ENCODE measurements at regions not wholly inside any gene's neighbourhood (a gene's known extent, or its start where the extent isn't known, plus 50 kb on each side); places are given as distances from the start of the nearest gene placed in this dataset.

DNA sequence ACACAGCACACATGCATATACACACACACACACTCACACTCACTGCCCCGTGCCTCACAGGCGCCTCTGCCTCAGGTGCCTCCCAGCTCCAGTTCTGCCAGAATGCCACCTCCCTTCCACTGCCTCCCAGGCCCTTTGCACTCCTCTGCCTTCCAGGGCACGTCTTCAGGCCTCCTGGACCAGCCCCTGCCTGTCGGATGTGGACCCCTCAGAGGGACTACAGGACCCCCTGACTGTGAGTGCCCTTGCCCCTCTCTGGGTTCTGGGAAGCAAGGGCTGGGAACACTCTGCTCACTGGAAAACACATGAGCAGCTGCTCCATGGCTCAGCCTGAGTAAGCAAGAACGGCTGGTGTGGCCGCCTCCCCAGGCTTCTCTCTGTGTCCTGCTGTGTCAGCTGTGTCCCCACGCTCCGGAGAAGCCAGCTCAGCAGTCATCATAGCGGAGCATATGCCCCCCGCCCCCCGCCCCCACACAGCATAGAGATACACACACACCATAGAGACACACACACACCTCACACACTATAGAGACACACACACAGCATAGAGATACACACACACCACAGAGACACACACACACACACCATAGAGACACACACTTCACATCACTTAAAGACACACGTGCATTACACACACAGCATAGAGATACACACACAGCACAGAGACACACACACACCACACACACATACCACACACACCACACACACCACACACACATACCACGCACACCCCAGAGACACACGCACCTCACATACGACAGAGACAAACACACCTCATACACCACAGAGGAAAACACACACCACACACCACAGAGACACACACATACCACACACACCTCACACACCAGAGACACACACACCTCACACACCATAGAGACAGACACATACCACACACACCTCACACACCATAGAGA lies 271.3 kb downstream of the CYRIA start:
- intact Hi-C loops (cut with micrococcal nuclease) = no loop called here
- CTCF ChIA-PET = no interaction called here
- Mint-ChIP-seq H3K9me3 (no peaks in the 10 kb centered on the region), H3K36me3 (ENCODE audit: low read depth) (no peaks in the 10 kb centered on the region), H3K4me1 (no peaks in the 10 kb centered on the region), H3K4me3 (no peak overlapping the region), H3K27ac (no peak overlapping the region), H3K27me3 (no peaks in the 10 kb centered on the region)
- TF ChIP-seq, protein P1, sequence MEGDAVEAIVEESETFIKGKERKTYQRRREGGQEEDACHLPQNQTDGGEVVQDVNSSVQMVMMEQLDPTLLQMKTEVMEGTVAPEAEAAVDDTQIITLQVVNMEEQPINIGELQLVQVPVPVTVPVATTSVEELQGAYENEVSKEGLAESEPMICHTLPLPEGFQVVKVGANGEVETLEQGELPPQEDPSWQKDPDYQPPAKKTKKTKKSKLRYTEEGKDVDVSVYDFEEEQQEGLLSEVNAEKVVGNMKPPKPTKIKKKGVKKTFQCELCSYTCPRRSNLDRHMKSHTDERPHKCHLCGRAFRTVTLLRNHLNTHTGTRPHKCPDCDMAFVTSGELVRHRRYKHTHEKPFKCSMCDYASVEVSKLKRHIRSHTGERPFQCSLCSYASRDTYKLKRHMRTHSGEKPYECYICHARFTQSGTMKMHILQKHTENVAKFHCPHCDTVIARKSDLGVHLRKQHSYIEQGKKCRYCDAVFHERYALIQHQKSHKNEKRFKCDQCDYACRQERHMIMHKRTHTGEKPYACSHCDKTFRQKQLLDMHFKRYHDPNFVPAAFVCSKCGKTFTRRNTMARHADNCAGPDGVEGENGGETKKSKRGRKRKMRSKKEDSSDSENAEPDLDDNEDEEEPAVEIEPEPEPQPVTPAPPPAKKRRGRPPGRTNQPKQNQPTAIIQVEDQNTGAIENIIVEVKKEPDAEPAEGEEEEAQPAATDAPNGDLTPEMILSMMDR (IDR thresholded peaks at IDR 0.05) = no peak
- POLR2A ChIA-PET = no interaction called here
- ATAC-seq (ENCODE audit: low read depth) (no peak), DNase-seq (no peak)

DNA sequence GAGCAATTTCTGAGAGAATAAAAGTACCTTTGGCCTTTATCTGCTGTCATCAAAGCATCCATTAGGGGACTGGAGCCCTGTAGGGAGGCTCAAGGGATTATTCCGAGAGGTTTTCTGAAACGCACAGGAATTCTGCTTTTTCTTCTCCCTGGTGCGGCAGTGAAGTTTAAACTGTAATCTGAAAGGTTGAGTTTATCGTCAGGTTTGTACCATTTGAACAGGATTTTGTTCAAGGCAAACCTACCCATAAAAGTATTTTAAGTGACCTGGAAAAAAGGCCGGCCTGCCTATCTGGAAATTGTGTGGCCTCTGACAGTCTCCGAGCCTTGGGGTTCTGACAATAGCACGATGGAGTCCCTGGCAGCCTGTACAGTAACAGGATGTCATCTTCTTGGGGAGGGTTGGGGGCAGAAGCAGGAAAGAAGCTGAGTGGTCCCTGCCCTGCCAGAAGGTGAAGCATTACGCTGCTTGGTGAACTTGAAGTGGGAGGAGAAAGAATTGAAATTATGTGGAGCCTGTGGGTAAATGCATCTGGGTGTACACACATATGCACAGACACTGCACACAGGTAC lies 272.0 kb downstream of the CYRIA start:
- ChIA-PET CTCF (no interaction called here), POLR2A (no interaction called here)
- intact Hi-C loops (cut with micrococcal nuclease) = no loop called here
- H3K36me3 Mint-ChIP-seq (ENCODE audit: low read depth) = no peaks in the 10 kb centered on the region
- no peaks in the 10 kb centered on the region for H3K9me3 Mint-ChIP-seq
- no peak overlapping the region for H3K27ac Mint-ChIP-seq
- H3K4me1 Mint-ChIP-seq = no peaks in the 10 kb centered on the region
- H3K27me3 Mint-ChIP-seq = no peaks in the 10 kb centered on the region
- TF ChIP-seq, protein P1 (IDR thresholded peaks at IDR 0.05) = no peak
- no peak for DNase-seq
- ATAC-seq (ENCODE audit: low read depth) = no peak
- no peak overlapping the region for H3K4me3 Mint-ChIP-seq

DNA sequence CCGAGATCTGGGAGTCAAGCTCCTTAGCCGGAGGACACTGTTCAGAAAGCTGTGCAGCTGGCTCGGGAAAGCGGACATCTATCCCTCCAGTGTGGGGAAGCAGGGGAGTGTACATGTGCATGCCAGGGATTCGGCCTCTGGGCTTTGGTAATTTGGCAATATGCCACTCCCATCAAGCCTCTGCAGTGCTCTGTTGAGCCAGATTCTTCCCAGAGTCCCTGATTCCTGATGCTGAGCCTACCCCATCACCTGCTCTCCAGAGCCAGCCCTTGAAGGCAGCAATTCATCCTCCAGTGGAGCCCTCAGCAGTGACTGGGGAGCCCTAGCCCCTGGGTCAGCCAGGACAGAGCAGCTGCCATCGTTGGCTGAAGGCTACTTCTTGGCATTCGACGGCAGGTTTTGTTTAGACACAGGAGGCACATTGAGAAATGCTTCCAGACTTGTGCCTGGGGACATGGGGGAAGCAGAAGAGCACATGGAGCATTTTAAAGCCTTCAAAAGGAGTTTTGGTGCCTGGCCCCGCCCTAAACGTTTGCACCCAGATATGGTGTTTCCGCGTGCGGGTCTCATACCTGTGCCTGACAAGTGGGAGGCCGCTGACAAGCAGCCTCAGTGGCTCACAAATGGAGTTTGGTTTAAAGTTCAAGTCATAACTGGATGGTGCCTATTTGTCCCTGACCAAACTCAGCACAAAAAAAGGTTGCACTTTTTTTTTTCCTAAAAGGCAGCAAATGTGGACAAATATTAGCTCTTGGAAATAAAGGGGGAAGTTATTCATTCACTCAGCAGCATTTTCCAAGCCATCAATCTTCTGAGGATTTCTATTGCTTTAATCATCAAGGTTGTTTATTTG lies 272.8 kb downstream of the CYRIA start:
- intact Hi-C loops (cut with micrococcal nuclease) = no loop called here
- TF ChIP-seq, protein P1 (IDR thresholded peaks at IDR 0.05) = no peak
- Mint-ChIP-seq H3K36me3 (ENCODE audit: low read depth) (no peaks in the 10 kb centered on the region), H3K4me3 (no peak overlapping the region), H3K27ac (no peak overlapping the region), H3K9me3 (no peaks in the 10 kb centered on the region), H3K27me3 (no peaks in the 10 kb centered on the region), H3K4me1 (no peaks in the 10 kb centered on the region)
- ATAC-seq (ENCODE audit: low read depth) = no peak
- ChIA-PET POLR2A (no interaction called here), CTCF (no interaction called here)
- DNase-seq = no peak

DNA sequence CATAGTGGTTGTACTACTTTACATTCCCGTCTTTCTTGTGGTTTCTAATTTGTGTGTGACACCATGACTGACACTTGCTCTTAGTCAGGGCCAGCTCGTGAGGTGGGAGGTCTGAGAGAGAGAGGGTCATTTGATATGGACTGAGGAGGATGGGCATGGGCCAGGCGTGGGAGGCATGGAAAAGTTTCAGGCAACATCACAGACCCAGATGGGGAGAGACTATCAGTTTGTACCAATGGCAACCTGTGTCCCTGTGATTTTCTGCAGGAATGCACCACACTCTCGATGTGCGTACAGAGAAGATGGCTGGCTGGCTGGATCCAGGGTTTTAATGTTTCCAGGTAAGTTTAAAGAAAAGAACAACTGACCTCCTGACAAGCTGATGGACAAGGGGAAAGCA lies 273.6 kb downstream of the CYRIA start:
- no peaks in the 10 kb centered on the region for H3K36me3 Mint-ChIP-seq (ENCODE audit: low read depth)
- peaks cover under 1% of the 10 kb centered on the region for H3K27me3 Mint-ChIP-seq
- DNase-seq (no peak), ATAC-seq (ENCODE audit: low read depth) (no peak)
- TF ChIP-seq, protein P1 (IDR thresholded peaks at IDR 0.05) = no peak
- H3K27ac Mint-ChIP-seq = no peak overlapping the region
- no peak overlapping the region for H3K4me3 Mint-ChIP-seq
- POLR2A ChIA-PET = no interaction called here
- H3K4me1 Mint-ChIP-seq = no peaks in the 10 kb centered on the region
- intact Hi-C loops (cut with micrococcal nuclease) = no loop called here
- CTCF ChIA-PET = no interaction called here
- no peaks in the 10 kb centered on the region for H3K9me3 Mint-ChIP-seq

DNA sequence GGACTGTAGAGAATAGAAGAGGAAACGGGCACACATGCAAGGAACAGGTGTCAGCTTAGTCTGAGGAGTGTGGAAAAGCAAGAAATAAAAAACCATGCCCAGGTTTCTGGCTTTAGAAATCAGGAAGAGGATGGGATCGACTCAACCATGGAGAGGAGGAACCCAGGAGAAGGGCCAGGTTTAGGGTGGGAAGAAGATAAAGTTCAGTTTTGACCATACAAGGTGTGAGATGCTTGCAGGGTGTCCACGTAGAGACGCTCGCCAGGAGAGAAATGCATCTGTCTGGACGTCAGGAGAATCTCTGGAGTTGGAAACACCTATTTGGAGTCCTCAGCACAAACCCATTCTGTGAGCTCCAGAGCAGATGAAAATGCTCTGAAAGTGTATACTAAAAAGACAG lies 275.1 kb downstream of the CYRIA start:
- Mint-ChIP-seq H3K9me3 (no peaks in the 10 kb centered on the region), H3K36me3 (ENCODE audit: low read depth) (no peaks in the 10 kb centered on the region), H3K4me3 (no peak overlapping the region), H3K4me1 (no peaks in the 10 kb centered on the region), H3K27me3 (peaks cover 3% of the 10 kb centered on the region), H3K27ac (no peak overlapping the region)
- DNase-seq = no peak
- POLR2A ChIA-PET = no interaction called here
- intact Hi-C loops (cut with micrococcal nuclease) = no loop called here
- CTCF ChIA-PET = no interaction called here
- TF ChIP-seq, protein P1 (IDR thresholded peaks at IDR 0.05) = no peak
- ATAC-seq (ENCODE audit: low read depth) = no peak

Measured in activated B cell treated with CpG ODN at 0.5 μM for 24 hours (primary cell).